AG08395 (cell line): ENCODE measurements at regions not wholly inside any gene's neighbourhood (a gene's known extent, or its start where the extent isn't known, plus 50 kb on each side); places are given as distances from the start of the nearest gene placed in this dataset.

Experiments used
- DNase-seq: peaks from one replicate; pipeline ENCODE4 v3.0.0; 2012; ENCODE audit warnings: mixed read lengths, low spot score

GRCh38 chr7:17608114-17608833, 309.8 kb downstream of the AHR start:
- no peak for DNase-seq

- DNase-seq = no peak
Measured at GRCh38 chr7:17611611-17612010, 313.2 kb downstream of the AHR start.

- DNase-seq = no peak
Measured at GRCh38 chr7:17613338-17614041, 315.0 kb downstream of the AHR start.

- no peak for DNase-seq
Measured at GRCh38 chr7:17617380-17617779, 318.9 kb downstream of the AHR start.

- DNase-seq = no peak
Measured at GRCh38 chr7:17617857-17618651, 319.6 kb downstream of the AHR start.

GRCh38 chr7:17618652-17618974, 320.2 kb downstream of the AHR start:
- no peak for DNase-seq

- no peak for DNase-seq
Measured at GRCh38 chr7:17619196-17619818, 320.9 kb downstream of the AHR start.

GRCh38 chr7:17620566-17620965, 319.7 kb downstream of the SNX13 start:
- DNase-seq = no peak

GRCh38 chr7:17622451-17622850, 317.8 kb downstream of the SNX13 start:
- no peak for DNase-seq

GRCh38 chr7:17623546-17624185, 316.6 kb downstream of the SNX13 start:
- DNase-seq = no peak

GRCh38 chr7:17624379-17624778, 315.9 kb downstream of the SNX13 start:
- DNase-seq = no peak

GRCh38 chr7:17625043-17625442, 315.3 kb downstream of the SNX13 start:
- DNase-seq = peak; percentile 67

- DNase-seq = no peak
Measured at GRCh38 chr7:17626235-17626634, 314.1 kb downstream of the SNX13 start.

- DNase-seq = no peak
Measured at GRCh38 chr7:17631061-17631460, 309.2 kb downstream of the SNX13 start.

- DNase-seq = no peak
Measured at GRCh38 chr7:17632384-17632783, 307.9 kb downstream of the SNX13 start.

- DNase-seq = peak; percentile 51
Measured at GRCh38 chr7:17633067-17633466, 307.2 kb downstream of the SNX13 start.

- DNase-seq = no peak
Measured at GRCh38 chr7:17638727-17639126, 301.6 kb downstream of the SNX13 start.

- peak; percentile 15 for DNase-seq
Measured at GRCh38 chr7:17640730-17641377, 299.4 kb downstream of the SNX13 start.

GRCh38 chr7:17645500-17645899, 294.8 kb downstream of the SNX13 start:
- DNase-seq = no peak

GRCh38 chr7:17646253-17646956, 293.9 kb downstream of the SNX13 start:
- DNase-seq = peak; percentile 57

- no peak for DNase-seq
Measured at GRCh38 chr7:17651341-17651740, 289.0 kb downstream of the SNX13 start.
